H9 (cell line): ENCODE measurements at regions not wholly inside any gene's neighbourhood (a gene's known extent, or its start where the extent isn't known, plus 50 kb on each side); places are given as distances from the start of the nearest gene placed in this dataset.

ENCODE experiments used
- DNase-seq: peaks from one replicate; pipeline ENCODE4 v3.0.0-alpha.2; 2017
- H2AFZ ChIP-seq: one replicate; pipeline ENCODE4 v1.6.1; 2013; ENCODE audit warnings: mild to moderate bottlenecking, low read length, control low read depth, moderate library complexity
- H2AK5ac ChIP-seq: 2 replicates; pipeline ENCODE4 v1.6.1; 2013; ENCODE audit warnings: low read length, control low read depth, mixed read lengths; ENCODE audit not compliant: insufficient read length
- H2BK120ac ChIP-seq: one replicate; pipeline ENCODE4 v1.6.1; 2013; ENCODE audit warnings: low read depth, mild to moderate bottlenecking, low read length, control low read depth, inconsistent platforms; ENCODE audit not compliant: poor library complexity, severe bottlenecking
- H2BK12ac ChIP-seq: 2 replicates; pipeline ENCODE4 v1.6.1; 2013; ENCODE audit warnings: low read length, control low read depth, mixed read lengths, low read depth; ENCODE audit not compliant: insufficient read length
- H2BK15ac ChIP-seq: 2 replicates; pipeline ENCODE4 v1.6.1; 2013; ENCODE audit warnings: low read depth, low read length, control low read depth
- H2BK20ac ChIP-seq: one replicate; pipeline ENCODE4 v1.6.1; 2013; ENCODE audit warnings: low read depth, mild to moderate bottlenecking, low read length, control low read depth, inconsistent platforms; ENCODE audit not compliant: poor library complexity, severe bottlenecking
- H2BK5ac ChIP-seq: 2 replicates; pipeline ENCODE4 v1.6.1; 2013; ENCODE audit warnings: low read length, control low read depth, mixed read lengths; ENCODE audit not compliant: insufficient read length
- H3K14ac ChIP-seq: 2 replicates; pipeline ENCODE4 v1.6.1; 2013; ENCODE audit warnings: low read length, control low read depth; ENCODE audit not compliant: insufficient read depth
- H3K18ac ChIP-seq: 2 replicates; pipeline ENCODE4 v1.6.1; 2013; ENCODE audit warnings: low read depth, mild to moderate bottlenecking, mixed read lengths, low read length, control low read depth; ENCODE audit not compliant: insufficient read length
- H3K23ac ChIP-seq: 2 replicates; pipeline ENCODE4 v1.6.1; 2013; ENCODE audit warnings: low read length, control low read depth, mixed read lengths, low read depth; ENCODE audit not compliant: insufficient read length
- H3K23me2 ChIP-seq: 2 replicates; pipeline ENCODE4 v1.6.1; 2013; ENCODE audit warnings: low read depth, mild to moderate bottlenecking, mixed read lengths, low read length, control low read depth; ENCODE audit not compliant: insufficient read length, poor library complexity, severe bottlenecking
- H3K27ac ChIP-seq: 2 replicates; pipeline ENCODE4 v1.5.1; 2013; ENCODE audit warnings: low read length, control low read depth, mixed read lengths, low read depth; ENCODE audit not compliant: insufficient read length
- H3K27me3 ChIP-seq: 2 replicates; pipeline ENCODE4 v1.6.1; 2013; ENCODE audit warnings: low read length, control low read depth, inconsistent platforms; ENCODE audit not compliant: insufficient read depth
- H3K4ac ChIP-seq: 2 replicates; pipeline ENCODE4 v1.6.1; 2013; ENCODE audit warnings: low read depth, mild to moderate bottlenecking, control low read depth, inconsistent platforms, low read length, moderate library complexity
- H3K4me1 ChIP-seq: 2 replicates; pipeline ENCODE4 v1.6.1; 2013; ENCODE audit warnings: low read length, control low read depth, inconsistent platforms; ENCODE audit not compliant: insufficient read depth
- H3K4me2 ChIP-seq: 2 replicates; pipeline ENCODE4 v1.6.1; 2013; ENCODE audit warnings: low read length, control low read depth, mixed read lengths; ENCODE audit not compliant: insufficient read length, insufficient read depth
- H3K56ac ChIP-seq: 2 replicates; pipeline ENCODE4 v1.6.1; 2013; ENCODE audit warnings: low read depth, mild to moderate bottlenecking, mixed read lengths, low read length, control low read depth; ENCODE audit not compliant: insufficient read length
- H3K79me1 ChIP-seq: 2 replicates; pipeline ENCODE4 v1.6.1; 2013; ENCODE audit warnings: low read depth, mild to moderate bottlenecking, moderate library complexity, low read length, control low read depth, inconsistent platforms; ENCODE audit not compliant: insufficient read depth, poor library complexity, severe bottlenecking
- H3K79me2 ChIP-seq: 2 replicates; pipeline ENCODE4 v1.6.1; 2013; ENCODE audit warnings: low read length, control low read depth, inconsistent platforms; ENCODE audit not compliant: insufficient read depth
- H3K9ac ChIP-seq: 2 replicates; pipeline ENCODE4 v1.6.1; 2013; ENCODE audit warnings: low read length, control low read depth, mixed read lengths; ENCODE audit not compliant: insufficient read length; ENCODE audit errors: extremely low read depth
- H3K9me3 ChIP-seq: one replicate; pipeline ENCODE4 v1.6.1; 2013; ENCODE audit warnings: low read depth, low read length, inconsistent platforms; ENCODE audit not compliant: control insufficient read depth
- H3T11ph ChIP-seq: one replicate; pipeline ENCODE4 v1.6.1; 2013; ENCODE audit warnings: mild to moderate bottlenecking, low read length, control low read depth, inconsistent platforms
- H4K20me1 ChIP-seq: one replicate; pipeline ENCODE4 v1.6.1; 2013; ENCODE audit not compliant: control insufficient read depth, insufficient read length, insufficient read depth
- H4K5ac ChIP-seq: 2 replicates; pipeline ENCODE4 v1.6.1; 2013; ENCODE audit warnings: low read depth, mild to moderate bottlenecking, mixed read lengths, low read length, control low read depth; ENCODE audit not compliant: insufficient read length
- H4K8ac ChIP-seq: replicated peaks from 2 replicates; pipeline ENCODE4 v1.6.1; 2013; ENCODE audit warnings: low read length, control low read depth, mixed read lengths, low read depth; ENCODE audit not compliant: insufficient read length
- H4K91ac ChIP-seq: 2 replicates; pipeline ENCODE4 v1.6.1; 2013; ENCODE audit warnings: low read depth, mild to moderate bottlenecking, moderate library complexity, mixed read lengths, low read length, control low read depth; ENCODE audit not compliant: insufficient read length
- H3K27ac Mint-ChIP-seq, 3 experiments: 2 replicates in 2 of 3; 3 replicates in 1 of 3; pipeline ENCODE4 v1.8.0; 2020 to 2021; ENCODE audit warnings: mixed read lengths in 3 of 3, mild to moderate bottlenecking in 1 of 3, moderate library complexity in 1 of 3
- H3K27me3 Mint-ChIP-seq: 2 replicates; pipeline ENCODE4 v1.8.0; 2021; ENCODE audit warnings: low read depth, mild to moderate bottlenecking, moderate library complexity, mixed read lengths
- H3K36me3 Mint-ChIP-seq, 3 experiments: 2 replicates in 2 of 3; 3 replicates in 1 of 3; pipeline ENCODE4 v1.8.0; 2020 to 2021; ENCODE audit warnings: low read depth in 3 of 3, mixed read lengths in 3 of 3; ENCODE audit not compliant: insufficient read depth in 1 of 3
- H3K4me1 Mint-ChIP-seq, 2 experiments: 2 replicates each; pipeline ENCODE4 v1.8.0; 2020; ENCODE audit warnings: mixed read lengths in 2 of 2
- H3K4me3 Mint-ChIP-seq, 2 experiments: 2 replicates in 1 of 2; 3 replicates in 1 of 2; pipeline ENCODE4 v1.8.0; 2020 to 2021; ENCODE audit warnings: mild to moderate bottlenecking in 2 of 2, mixed read lengths in 2 of 2, moderate library complexity in 1 of 2
- H3K9me3 Mint-ChIP-seq, 2 experiments: 2 replicates in 1 of 2; 3 replicates in 1 of 2; pipeline ENCODE4 v1.8.0; 2020; ENCODE audit warnings: mild to moderate bottlenecking in 2 of 2, mixed read lengths in 2 of 2, moderate library complexity in 1 of 2
- WGBS: extraction: QIAGEN DNeasy Blood & Tissue Kit; methylation state at CpG from one replicate; pipeline ENCODE4 v1.1.7; 2013; ENCODE audit warnings: missing lambda C conversion rate, low lambda C conversion rate, mixed read lengths; ENCODE audit not compliant: insufficient read length; ENCODE audit errors: extremely low coverage; 5-methylcytosine and 5-hydroxymethylcytosine counted together
- TF ChIP-seq, protein P1 (sequence below): fragments of 200-600 bp; sonication (generic); conservative IDR thresholded peaks from 3 replicates; pipeline ENCODE4 v1.8.0; 2021; ENCODE audit warnings: antibody characterized with exemption, mild to moderate bottlenecking

DNA sequence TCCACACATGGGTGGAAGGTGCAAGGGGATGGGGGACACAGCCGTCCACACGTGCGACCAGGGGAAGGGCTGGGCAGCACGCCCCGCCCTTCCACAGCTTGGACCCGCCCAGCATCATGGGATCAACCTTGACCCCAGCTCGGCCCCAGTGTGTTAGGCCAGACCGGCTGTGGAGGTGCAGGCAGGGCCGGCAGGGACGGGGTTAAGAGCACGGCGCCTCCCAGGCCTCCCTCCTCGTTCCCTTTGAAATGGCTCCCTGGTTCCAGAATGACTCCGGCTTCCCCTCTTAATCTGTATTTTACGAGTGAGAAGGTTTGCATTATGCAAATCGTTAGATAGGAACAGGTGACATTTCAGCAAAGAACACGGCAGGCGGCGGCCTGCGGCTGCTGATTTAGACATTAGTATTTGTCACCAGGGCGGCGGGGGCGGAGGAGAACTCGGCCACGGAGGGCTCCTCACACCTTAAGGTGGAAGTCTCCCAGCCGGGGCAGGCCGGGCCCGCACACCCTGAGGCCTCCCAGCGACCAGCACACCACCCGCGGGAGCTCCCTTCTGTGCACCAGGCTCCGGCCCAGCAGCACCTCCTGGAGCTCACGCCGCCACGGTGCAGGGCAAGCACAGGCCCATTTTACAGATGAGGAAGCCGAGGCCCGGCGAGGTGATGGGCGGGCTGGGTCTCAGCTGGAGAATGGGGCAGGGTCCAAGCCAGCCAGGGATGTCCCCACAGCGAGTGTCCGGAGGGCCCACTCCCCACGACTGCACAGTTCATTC, 116.1 kb downstream of the FAM53A start:
- no peak overlapping the region for H2BK12ac ChIP-seq
- no peak overlapping the region for H3T11ph ChIP-seq
- H3K23me2 ChIP-seq, result no peaks in the 10 kb centered on the region
- no peaks in the 10 kb centered on the region; a peak in 1 of 5 replicates for H3K9me3 Mint-ChIP-seq
- H2BK120ac ChIP-seq, result no peak overlapping the region
- H3K27me3 Mint-ChIP-seq, result peaks cover 9% of the 10 kb centered on the region
- peaks cover 12% of the 10 kb centered on the region; the same call in 1 of the 2 replicates for H3K4me1 ChIP-seq
- no peak overlapping the region for H3K4ac ChIP-seq
- H2AK5ac ChIP-seq, result no peak overlapping the region
- TF ChIP-seq, protein P1, sequence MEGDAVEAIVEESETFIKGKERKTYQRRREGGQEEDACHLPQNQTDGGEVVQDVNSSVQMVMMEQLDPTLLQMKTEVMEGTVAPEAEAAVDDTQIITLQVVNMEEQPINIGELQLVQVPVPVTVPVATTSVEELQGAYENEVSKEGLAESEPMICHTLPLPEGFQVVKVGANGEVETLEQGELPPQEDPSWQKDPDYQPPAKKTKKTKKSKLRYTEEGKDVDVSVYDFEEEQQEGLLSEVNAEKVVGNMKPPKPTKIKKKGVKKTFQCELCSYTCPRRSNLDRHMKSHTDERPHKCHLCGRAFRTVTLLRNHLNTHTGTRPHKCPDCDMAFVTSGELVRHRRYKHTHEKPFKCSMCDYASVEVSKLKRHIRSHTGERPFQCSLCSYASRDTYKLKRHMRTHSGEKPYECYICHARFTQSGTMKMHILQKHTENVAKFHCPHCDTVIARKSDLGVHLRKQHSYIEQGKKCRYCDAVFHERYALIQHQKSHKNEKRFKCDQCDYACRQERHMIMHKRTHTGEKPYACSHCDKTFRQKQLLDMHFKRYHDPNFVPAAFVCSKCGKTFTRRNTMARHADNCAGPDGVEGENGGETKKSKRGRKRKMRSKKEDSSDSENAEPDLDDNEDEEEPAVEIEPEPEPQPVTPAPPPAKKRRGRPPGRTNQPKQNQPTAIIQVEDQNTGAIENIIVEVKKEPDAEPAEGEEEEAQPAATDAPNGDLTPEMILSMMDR, result no peak
- no peak overlapping the region for H3K4me2 ChIP-seq
- no peak overlapping the region for H4K8ac ChIP-seq
- no peak overlapping the region for H2BK15ac ChIP-seq
- H3K18ac ChIP-seq, result no peak overlapping the region
- no peak overlapping the region for H4K91ac ChIP-seq
- H3K27ac ChIP-seq, result no peak overlapping the region
- no peak overlapping the region for H2AFZ ChIP-seq
- H3K79me1 ChIP-seq, result no peaks in the 10 kb centered on the region
- DNase-seq, result no peak
- H3K56ac ChIP-seq, result no peak overlapping the region
- no peaks in the 10 kb centered on the region for H4K20me1 ChIP-seq
- H3K27me3 ChIP-seq, result no peaks in the 10 kb centered on the region; the same call in 1 of the 2 replicates
- H3K23ac ChIP-seq, result no peak overlapping the region
- H3K9me3 ChIP-seq, result no peaks in the 10 kb centered on the region
- no CpG with 5 or more reads among the region's 42 CpGs for WGBS
- peaks cover 19 to 38% of the 10 kb centered on the region in 2 experiments for H3K4me1 Mint-ChIP-seq
- H3K79me2 ChIP-seq, result no peaks in the 10 kb centered on the region
- no peak overlapping the region for H4K5ac ChIP-seq
- no peak overlapping the region for H2BK5ac ChIP-seq
- no peaks in the 10 kb centered on the region for H3K36me3 Mint-ChIP-seq
- no peak overlapping the region for H3K14ac ChIP-seq
- no peak overlapping the region for H2BK20ac ChIP-seq
- H3K4me3 Mint-ChIP-seq, result no peak overlapping the region
- no peak overlapping the region for H3K9ac ChIP-seq
- no peak overlapping the region for H3K27ac Mint-ChIP-seq
